Hepatocyte (in vitro differentiated cells): ENCODE measurements at regions not wholly inside any gene's neighbourhood (a gene's known extent, or its start where the extent isn't known, plus 50 kb on each side); places are given as distances from the start of the nearest gene placed in this dataset.

Experiments
- EZH2 ChIP-seq: fragments of 200-600 bp; sonication (generic); IDR thresholded peaks from 2 replicates; pipeline ENCODE4 v1.6.1; 2016; ENCODE audit warnings: antibody characterized with exemption, mild to moderate bottlenecking, borderline replicate concordance
- EZH2phosphoT487 ChIP-seq: fragments of 200-600 bp; sonication (generic); IDR thresholded peaks from one replicate; pipeline ENCODE4 v1.6.1; 2018; ENCODE audit warnings: antibody characterized with exemption, mild to moderate bottlenecking, low read depth, moderate library complexity; ENCODE audit not compliant: unreplicated experiment, severe bottlenecking
- TF ChIP-seq, protein P1 (sequence below): fragments of 200-600 bp; sonication (generic); IDR thresholded peaks from 2 replicates; pipeline ENCODE4 v1.5.1; 2016; ENCODE audit warnings: antibody characterized with exemption, mild to moderate bottlenecking; ENCODE audit not compliant: poor library complexity

DNA sequence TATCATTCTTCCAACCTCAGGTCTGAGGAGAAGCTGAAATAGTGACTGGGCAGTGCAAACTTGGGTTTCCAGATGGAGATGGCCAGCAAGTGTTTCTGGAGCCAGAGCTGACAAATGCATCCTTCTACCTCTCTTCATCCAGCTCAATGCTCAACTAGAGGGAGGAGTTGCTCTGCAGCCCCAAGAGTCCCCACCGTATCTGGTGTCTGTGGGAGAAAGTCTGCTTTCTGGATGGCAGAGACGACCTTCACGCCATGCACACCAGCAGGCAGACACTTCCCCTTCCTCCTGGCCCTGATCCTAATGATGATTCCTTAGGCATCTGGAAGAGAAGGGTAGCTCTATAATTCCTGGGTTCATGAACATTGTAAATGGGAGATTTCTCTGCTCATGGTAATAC, 127.4 kb upstream of the SPACA1 start:
- no peak for TF ChIP-seq EZH2phosphoT487
- TF ChIP-seq, protein P1, sequence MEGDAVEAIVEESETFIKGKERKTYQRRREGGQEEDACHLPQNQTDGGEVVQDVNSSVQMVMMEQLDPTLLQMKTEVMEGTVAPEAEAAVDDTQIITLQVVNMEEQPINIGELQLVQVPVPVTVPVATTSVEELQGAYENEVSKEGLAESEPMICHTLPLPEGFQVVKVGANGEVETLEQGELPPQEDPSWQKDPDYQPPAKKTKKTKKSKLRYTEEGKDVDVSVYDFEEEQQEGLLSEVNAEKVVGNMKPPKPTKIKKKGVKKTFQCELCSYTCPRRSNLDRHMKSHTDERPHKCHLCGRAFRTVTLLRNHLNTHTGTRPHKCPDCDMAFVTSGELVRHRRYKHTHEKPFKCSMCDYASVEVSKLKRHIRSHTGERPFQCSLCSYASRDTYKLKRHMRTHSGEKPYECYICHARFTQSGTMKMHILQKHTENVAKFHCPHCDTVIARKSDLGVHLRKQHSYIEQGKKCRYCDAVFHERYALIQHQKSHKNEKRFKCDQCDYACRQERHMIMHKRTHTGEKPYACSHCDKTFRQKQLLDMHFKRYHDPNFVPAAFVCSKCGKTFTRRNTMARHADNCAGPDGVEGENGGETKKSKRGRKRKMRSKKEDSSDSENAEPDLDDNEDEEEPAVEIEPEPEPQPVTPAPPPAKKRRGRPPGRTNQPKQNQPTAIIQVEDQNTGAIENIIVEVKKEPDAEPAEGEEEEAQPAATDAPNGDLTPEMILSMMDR: no peak
- TF ChIP-seq EZH2: no peak
